ENCODE measurements at regions not wholly inside any gene's neighbourhood (a gene's known extent, or its start where the extent isn't known, plus 50 kb on each side); places are given as distances from the start of the nearest gene placed in this dataset.

DNA sequence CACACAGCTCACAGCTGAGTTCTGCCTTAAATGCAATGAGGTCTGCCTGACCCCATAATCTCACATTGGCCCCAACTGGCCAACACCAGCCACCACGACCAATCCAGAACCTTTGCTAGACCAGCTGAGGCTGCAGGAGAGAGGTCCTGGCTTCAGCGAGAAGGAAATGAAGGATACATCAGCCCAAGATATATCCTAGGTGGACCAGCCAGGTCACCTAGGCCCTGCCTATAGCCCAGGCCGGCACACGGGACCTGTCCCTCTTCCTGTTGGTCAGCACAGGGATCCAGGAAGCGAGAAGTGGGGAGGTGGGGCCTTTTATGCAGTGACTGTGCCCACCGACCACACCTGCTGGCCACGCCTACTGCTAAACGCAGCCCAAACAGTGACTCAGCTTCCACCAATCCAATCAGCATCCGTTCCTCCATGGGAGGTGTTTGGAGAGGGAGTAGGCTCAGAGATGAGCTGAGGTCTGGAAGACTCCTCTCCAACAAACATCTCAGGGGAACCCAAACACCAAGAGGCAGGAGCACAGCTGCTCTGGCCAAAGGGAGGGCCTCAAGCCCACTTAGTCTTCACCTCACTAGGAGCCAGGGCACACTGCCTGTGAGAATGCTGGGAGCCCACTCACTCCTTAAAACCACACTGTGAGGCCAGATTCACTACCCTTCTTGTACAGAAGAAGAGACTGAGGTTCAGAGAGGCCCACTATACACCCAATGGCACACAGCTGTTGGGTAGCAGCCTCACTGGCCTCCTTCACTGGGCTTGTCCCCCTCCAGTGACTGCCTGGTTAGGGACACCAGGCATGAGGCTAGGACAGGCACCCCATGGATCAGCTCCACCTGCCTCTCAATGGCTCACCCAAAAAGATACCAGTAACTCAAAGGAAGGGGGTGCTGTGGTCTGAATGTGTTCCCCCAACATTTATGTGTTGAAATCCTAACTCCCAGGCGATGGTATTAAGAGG lies 51.3 kb upstream of the PPP2R5C start (continued):
- TF ChIP-seq ZNF217 (IDR thresholded peaks at IDR 0.05) (no peak), NFYA (IDR thresholded peaks at IDR 0.05; ENCODE audit: borderline replicate concordance, low read depth, low read length) (no peak), ZNF274 (IDR thresholded peaks at IDR 0.05; ENCODE audit: insufficient read depth, insufficient read length) (no peak)
- TF ChIP-seq, protein P1, sequence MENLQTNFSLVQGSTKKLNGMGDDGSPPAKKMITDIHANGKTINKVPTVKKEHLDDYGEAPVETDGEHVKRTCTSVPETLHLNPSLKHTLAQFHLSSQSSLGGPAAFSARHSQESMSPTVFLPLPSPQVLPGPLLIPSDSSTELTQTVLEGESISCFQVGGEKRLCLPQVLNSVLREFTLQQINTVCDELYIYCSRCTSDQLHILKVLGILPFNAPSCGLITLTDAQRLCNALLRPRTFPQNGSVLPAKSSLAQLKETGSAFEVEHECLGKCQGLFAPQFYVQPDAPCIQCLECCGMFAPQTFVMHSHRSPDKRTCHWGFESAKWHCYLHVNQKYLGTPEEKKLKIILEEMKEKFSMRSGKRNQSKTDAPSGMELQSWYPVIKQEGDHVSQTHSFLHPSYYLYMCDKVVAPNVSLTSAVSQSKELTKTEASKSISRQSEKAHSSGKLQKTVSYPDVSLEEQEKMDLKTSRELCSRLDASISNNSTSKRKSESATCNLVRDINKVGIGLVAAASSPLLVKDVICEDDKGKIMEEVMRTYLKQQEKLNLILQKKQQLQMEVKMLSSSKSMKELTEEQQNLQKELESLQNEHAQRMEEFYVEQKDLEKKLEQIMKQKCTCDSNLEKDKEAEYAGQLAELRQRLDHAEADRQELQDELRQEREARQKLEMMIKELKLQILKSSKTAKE (IDR thresholded peaks at IDR 0.05; ENCODE audit: low read depth, poor library complexity, severe bottlenecking), result no peak

GRCh38 chr14:101711041-101711856 lies 50.3 kb upstream of the PPP2R5C start:
- ChIA-PET CTCF (no interaction called here), RAD21 (ENCODE audit: unreplicated experiment) (interaction anchor here (1.3 kb wide), 1 partner anchor 11 kb away, joined by 3 read pairs; no protein-coding TSS in a partner anchor), POLR2A (interaction anchor here (0.5 to 0.6 kb wide), 2 partner anchors 54 to 55 kb away, joined by 4 to 8 read pairs; no protein-coding TSS in a partner anchor), SMC1A (ENCODE audit: uncharacterized antibody, unreplicated experiment) (no interaction called here)
- in situ Hi-C loops (cut with MboI) (no loop called here), intact Hi-C loops (cut with micrococcal nuclease; ENCODE audit: unreplicated experiment) (no loop called here)
- H3K36me3 ChIP-seq (ENCODE audit: control insufficient read depth in 2 of 2, insufficient read depth in 2 of 2, low read length in 1 of 2), result no peaks in the 10 kb centered on the region
- no peak overlapping the region for H3K4me2 ChIP-seq (ENCODE audit: control insufficient read depth, insufficient read depth)
- no peak for FAIRE-seq
- H3K79me2 ChIP-seq (ENCODE audit: control insufficient read depth, insufficient read depth, low read length), result no peaks in the 10 kb centered on the region
- no peak overlapping the region for H3K27ac ChIP-seq (ENCODE audit: control insufficient read depth, insufficient read depth)
- peaks cover 2% of the 10 kb centered on the region; the same call in 1 of the 3 replicates for H3K9me3 ChIP-seq (replicated peaks; ENCODE audit: control insufficient read depth, insufficient read depth, low read length)
- no peaks in the 10 kb centered on the region; a peak in 2 of 4 replicates for H3K27me3 ChIP-seq (replicated peaks in 1 of 2; ENCODE audit: control insufficient read depth in 2 of 2, insufficient read depth in 2 of 2, low read length in 1 of 2)
- ATAC-seq, result no peak
- WGBS (ENCODE audit: insufficient coverage, insufficient replicate concordance, low lambda C conversion rate, missing lambda C conversion rate), result 30% methylated on average over 6 of the region's 13 CpGs
- no peak for DNase-seq (ENCODE audit: low read depth, low spot score)
- TF ChIP-seq, protein P2, sequence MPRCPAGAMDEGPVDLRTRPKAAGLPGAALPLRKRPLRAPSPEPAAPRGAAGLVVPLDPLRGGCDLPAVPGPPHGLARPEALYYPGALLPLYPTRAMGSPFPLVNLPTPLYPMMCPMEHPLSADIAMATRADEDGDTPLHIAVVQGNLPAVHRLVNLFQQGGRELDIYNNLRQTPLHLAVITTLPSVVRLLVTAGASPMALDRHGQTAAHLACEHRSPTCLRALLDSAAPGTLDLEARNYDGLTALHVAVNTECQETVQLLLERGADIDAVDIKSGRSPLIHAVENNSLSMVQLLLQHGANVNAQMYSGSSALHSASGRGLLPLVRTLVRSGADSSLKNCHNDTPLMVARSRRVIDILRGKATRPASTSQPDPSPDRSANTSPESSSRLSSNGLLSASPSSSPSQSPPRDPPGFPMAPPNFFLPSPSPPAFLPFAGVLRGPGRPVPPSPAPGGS (IDR thresholded peaks at IDR 0.05; ENCODE audit: borderline replicate concordance, insufficient read depth, low read depth, low read length, poor library complexity, severe bottlenecking), result no peak
- TF ChIP-seq, protein P3, sequence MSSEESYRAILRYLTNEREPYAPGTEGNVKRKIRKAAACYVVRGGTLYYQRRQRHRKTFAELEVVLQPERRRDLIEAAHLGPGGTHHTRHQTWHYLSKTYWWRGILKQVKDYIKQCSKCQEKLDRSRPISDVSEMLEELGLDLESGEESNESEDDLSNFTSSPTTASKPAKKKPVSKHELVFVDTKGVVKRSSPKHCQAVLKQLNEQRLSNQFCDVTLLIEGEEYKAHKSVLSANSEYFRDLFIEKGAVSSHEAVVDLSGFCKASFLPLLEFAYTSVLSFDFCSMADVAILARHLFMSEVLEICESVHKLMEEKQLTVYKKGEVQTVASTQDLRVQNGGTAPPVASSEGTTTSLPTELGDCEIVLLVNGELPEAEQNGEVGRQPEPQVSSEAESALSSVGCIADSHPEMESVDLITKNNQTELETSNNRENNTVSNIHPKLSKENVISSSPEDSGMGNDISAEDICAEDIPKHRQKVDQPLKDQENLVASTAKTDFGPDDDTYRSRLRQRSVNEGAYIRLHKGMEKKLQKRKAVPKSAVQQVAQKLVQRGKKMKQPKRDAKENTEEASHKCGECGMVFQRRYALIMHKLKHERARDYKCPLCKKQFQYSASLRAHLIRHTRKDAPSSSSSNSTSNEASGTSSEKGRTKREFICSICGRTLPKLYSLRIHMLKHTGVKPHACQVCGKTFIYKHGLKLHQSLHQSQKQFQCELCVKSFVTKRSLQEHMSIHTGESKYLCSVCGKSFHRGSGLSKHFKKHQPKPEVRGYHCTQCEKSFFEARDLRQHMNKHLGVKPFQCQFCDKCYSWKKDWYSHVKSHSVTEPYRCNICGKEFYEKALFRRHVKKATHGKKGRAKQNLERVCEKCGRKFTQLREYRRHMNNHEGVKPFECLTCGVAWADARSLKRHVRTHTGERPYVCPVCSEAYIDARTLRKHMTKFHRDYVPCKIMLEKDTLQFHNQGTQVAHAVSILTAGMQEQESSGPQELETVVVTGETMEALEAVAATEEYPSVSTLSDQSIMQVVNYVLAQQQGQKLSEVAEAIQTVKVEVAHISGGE (CRISPR knock-in tag; IDR thresholded peaks at IDR 0.05), result no peak
- no peak for TF ChIP-seq SPI1 (IDR thresholded peaks at IDR 0.05; ENCODE audit: borderline replicate concordance, insufficient read depth, low read depth, low read length)
- no TSS peak for BruUV-seq (replicated peaks)
- H4K20me1 ChIP-seq (ENCODE audit: control insufficient read depth, insufficient read depth), result no peaks in the 10 kb centered on the region
- peaks cover 7% of the 10 kb centered on the region for H3K4me1 ChIP-seq (ENCODE audit: control insufficient read depth, insufficient read depth, low read length)
- H2AFZ ChIP-seq (ENCODE audit: control insufficient read depth, low read depth, low read length), result no peak overlapping the region
- no peak overlapping the region for H3K9ac ChIP-seq (ENCODE audit: control insufficient read depth, insufficient read depth, low read length)
- no peak overlapping the region for H3K4me3 ChIP-seq

Data from GM12878 (cell line).